ENCODE measurements at regions not wholly inside any gene's neighbourhood (a gene's known extent, or its start where the extent isn't known, plus 50 kb on each side); places are given as distances from the start of the nearest gene placed in this dataset.

DNA sequence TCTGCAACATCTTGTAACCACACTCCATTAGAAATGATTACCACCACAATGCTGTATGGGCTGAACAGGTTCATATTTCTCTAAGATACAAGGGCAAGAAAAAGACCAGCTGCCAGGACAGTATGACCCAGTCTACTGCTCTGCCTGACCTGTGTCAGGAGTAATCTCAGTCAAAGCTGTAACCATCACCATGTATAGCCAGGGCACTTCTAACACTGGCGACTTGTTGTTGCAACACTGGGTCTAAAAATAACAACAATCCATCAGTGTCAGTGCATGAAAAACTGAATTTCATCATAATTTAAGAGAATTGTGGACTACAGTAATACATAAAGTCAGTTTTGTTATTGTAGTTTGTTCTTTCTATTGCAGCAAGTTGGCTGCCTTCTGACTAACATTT is 738.6 kb upstream of the ADGRB3 start:
- TF ChIP-seq ZNF416 (tag by site-specific recombination; IDR thresholded peaks at IDR 0.05) (no peak), ZFP41 (tag by site-specific recombination; IDR thresholded peaks at IDR 0.05; ENCODE audit: borderline replicate concordance) (no peak), ZNF311 (tag by site-specific recombination; IDR thresholded peaks at IDR 0.05; ENCODE audit: borderline replicate concordance) (no peak), ZNF354C (tag by site-specific recombination; IDR thresholded peaks at IDR 0.05; ENCODE audit: borderline replicate concordance, low read depth) (no peak), FEZF1 (tag by site-specific recombination; IDR thresholded peaks at IDR 0.05) (no peak), ZFP3 (tag by site-specific recombination; IDR thresholded peaks at IDR 0.05; ENCODE audit: low read depth) (no peak), ZNF274 (IDR thresholded peaks at IDR 0.05; ENCODE audit: low read length) (no peak), ZNF274 (tag by site-specific recombination; IDR thresholded peaks at IDR 0.05; ENCODE audit: borderline replicate concordance) (no peak), YY2 (tag by site-specific recombination; IDR thresholded peaks at IDR 0.05) (no peak), ZNF214 (tag by site-specific recombination; IDR thresholded peaks at IDR 0.05; ENCODE audit: borderline replicate concordance) (no peak)
- TF ChIP-seq, protein P1, sequence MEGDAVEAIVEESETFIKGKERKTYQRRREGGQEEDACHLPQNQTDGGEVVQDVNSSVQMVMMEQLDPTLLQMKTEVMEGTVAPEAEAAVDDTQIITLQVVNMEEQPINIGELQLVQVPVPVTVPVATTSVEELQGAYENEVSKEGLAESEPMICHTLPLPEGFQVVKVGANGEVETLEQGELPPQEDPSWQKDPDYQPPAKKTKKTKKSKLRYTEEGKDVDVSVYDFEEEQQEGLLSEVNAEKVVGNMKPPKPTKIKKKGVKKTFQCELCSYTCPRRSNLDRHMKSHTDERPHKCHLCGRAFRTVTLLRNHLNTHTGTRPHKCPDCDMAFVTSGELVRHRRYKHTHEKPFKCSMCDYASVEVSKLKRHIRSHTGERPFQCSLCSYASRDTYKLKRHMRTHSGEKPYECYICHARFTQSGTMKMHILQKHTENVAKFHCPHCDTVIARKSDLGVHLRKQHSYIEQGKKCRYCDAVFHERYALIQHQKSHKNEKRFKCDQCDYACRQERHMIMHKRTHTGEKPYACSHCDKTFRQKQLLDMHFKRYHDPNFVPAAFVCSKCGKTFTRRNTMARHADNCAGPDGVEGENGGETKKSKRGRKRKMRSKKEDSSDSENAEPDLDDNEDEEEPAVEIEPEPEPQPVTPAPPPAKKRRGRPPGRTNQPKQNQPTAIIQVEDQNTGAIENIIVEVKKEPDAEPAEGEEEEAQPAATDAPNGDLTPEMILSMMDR (tag by site-specific recombination; IDR thresholded peaks at IDR 0.05): no peak
- TF ChIP-seq, protein P2, sequence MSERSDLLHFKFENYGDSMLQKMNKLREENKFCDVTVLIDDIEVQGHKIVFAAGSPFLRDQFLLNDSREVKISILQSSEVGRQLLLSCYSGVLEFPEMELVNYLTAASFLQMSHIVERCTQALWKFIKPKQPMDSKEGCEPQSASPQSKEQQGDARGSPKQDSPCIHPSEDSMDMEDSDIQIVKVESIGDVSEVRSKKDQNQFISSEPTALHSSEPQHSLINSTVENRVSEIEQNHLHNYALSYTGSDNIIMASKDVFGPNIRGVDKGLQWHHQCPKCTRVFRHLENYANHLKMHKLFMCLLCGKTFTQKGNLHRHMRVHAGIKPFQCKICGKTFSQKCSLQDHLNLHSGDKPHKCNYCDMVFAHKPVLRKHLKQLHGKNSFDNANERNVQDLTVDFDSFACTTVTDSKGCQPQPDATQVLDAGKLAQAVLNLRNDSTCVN (tag by site-specific recombination; optimal IDR thresholded peaks at IDR 0.05): no peak
- TF ChIP-seq, protein P3, sequence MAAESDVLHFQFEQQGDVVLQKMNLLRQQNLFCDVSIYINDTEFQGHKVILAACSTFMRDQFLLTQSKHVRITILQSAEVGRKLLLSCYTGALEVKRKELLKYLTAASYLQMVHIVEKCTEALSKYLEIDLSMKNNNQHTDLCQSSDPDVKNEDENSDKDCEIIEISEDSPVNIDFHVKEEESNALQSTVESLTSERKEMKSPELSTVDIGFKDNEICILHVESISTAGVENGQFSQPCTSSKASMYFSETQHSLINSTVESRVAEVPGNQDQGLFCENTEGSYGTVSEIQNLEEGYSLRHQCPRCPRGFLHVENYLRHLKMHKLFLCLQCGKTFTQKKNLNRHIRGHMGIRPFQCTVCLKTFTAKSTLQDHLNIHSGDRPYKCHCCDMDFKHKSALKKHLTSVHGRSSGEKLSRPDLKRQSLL (tag by site-specific recombination; IDR thresholded peaks at IDR 0.05): no peak
- TF ChIP-seq, protein P4, sequence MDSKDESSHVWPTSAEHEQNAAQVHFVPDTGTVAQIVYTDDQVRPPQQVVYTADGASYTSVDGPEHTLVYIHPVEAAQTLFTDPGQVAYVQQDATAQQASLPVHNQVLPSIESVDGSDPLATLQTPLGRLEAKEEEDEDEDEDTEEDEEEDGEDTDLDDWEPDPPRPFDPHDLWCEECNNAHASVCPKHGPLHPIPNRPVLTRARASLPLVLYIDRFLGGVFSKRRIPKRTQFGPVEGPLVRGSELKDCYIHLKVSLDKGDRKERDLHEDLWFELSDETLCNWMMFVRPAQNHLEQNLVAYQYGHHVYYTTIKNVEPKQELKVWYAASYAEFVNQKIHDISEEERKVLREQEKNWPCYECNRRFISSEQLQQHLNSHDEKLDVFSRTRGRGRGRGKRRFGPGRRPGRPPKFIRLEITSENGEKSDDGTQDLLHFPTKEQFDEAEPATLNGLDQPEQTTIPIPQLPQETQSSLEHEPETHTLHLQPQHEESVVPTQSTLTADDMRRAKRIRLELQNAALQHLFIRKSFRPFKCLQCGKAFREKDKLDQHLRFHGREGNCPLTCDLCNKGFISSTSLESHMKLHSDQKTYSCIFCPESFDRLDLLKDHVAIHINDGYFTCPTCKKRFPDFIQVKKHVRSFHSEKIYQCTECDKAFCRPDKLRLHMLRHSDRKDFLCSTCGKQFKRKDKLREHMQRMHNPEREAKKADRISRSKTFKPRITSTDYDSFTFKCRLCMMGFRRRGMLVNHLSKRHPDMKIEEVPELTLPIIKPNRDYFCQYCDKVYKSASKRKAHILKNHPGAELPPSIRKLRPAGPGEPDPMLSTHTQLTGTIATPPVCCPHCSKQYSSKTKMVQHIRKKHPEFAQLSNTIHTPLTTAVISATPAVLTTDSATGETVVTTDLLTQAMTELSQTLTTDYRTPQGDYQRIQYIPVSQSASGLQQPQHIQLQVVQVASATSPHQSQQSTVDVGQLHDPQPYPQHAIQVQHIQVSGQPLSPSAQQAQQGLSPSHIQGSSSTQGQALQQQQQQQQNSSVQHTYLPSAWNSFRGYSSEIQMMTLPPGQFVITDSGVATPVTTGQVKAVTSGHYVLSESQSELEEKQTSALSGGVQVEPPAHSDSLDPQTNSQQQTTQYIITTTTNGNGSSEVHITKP (tag by site-specific recombination; IDR thresholded peaks at IDR 0.05): no peak
- TF ChIP-seq, protein P5, sequence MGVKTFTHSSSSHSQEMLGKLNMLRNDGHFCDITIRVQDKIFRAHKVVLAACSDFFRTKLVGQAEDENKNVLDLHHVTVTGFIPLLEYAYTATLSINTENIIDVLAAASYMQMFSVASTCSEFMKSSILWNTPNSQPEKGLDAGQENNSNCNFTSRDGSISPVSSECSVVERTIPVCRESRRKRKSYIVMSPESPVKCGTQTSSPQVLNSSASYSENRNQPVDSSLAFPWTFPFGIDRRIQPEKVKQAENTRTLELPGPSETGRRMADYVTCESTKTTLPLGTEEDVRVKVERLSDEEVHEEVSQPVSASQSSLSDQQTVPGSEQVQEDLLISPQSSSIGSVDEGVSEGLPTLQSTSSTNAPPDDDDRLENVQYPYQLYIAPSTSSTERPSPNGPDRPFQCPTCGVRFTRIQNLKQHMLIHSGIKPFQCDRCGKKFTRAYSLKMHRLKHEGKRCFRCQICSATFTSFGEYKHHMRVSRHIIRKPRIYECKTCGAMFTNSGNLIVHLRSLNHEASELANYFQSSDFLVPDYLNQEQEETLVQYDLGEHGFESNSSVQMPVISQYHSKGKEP (tag by site-specific recombination; IDR thresholded peaks at IDR 0.05): no peak

All from HEK293 (cell line).